ENCODE measurements at regions not wholly inside any gene's neighbourhood (a gene's known extent, or its start where the extent isn't known, plus 50 kb on each side); places are given as distances from the start of the nearest gene placed in this dataset.

DNA sequence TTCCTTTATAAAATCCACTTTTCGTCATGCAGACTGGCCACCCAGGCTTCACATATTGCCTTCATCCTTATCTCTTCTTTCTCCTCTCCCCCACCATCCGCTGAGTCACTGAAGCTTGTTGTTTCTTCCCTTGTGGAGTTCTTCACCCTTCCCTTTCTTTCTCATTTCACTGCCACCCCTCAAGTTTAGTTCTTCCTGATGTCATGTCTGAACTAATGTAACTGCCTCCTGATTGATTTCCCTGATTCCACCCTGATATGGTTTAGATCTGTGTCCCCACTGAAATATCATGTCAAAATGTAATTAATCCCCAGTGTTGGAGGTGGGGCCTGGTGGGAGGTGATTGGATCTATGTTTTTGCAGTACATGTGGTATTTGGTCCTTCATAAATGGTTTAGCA lies 151.4 kb downstream of the CPEB2 start:
- no peak for TF ChIP-seq EZH2 (IDR thresholded peaks at IDR 0.05; ENCODE audit: borderline replicate concordance, low read depth, low read length, poor library complexity, severe bottlenecking)
- TF ChIP-seq, protein P1, sequence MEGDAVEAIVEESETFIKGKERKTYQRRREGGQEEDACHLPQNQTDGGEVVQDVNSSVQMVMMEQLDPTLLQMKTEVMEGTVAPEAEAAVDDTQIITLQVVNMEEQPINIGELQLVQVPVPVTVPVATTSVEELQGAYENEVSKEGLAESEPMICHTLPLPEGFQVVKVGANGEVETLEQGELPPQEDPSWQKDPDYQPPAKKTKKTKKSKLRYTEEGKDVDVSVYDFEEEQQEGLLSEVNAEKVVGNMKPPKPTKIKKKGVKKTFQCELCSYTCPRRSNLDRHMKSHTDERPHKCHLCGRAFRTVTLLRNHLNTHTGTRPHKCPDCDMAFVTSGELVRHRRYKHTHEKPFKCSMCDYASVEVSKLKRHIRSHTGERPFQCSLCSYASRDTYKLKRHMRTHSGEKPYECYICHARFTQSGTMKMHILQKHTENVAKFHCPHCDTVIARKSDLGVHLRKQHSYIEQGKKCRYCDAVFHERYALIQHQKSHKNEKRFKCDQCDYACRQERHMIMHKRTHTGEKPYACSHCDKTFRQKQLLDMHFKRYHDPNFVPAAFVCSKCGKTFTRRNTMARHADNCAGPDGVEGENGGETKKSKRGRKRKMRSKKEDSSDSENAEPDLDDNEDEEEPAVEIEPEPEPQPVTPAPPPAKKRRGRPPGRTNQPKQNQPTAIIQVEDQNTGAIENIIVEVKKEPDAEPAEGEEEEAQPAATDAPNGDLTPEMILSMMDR (conservative IDR thresholded peaks at IDR 0.05; ENCODE audit: low read depth, low read length) = no peak

Data from A673 (cell line).